ENCODE measurements at regions not wholly inside any gene's neighbourhood (a gene's known extent, or its start where the extent isn't known, plus 50 kb on each side); places are given as distances from the start of the nearest gene placed in this dataset.

DNA sequence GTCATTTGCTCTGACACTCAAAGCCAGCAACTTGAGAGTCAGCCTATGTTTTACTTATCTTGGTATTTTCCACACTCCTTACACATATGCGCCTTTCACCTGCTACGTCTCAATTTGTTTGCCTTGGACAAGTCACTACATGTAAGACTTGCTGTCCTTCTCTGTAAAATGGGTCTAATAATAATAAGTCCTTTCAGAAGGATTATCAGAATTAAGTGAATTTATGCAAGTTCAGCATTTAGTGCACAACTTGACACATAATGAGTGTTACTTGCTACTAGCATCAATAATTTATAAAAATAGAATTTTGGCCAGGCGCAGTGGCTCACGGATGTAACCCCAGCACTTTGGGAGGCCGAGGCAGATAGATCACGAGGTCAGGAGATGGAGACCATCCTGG lies 71.1 kb upstream of the UBL3 start:
- TF ChIP-seq, protein P1, sequence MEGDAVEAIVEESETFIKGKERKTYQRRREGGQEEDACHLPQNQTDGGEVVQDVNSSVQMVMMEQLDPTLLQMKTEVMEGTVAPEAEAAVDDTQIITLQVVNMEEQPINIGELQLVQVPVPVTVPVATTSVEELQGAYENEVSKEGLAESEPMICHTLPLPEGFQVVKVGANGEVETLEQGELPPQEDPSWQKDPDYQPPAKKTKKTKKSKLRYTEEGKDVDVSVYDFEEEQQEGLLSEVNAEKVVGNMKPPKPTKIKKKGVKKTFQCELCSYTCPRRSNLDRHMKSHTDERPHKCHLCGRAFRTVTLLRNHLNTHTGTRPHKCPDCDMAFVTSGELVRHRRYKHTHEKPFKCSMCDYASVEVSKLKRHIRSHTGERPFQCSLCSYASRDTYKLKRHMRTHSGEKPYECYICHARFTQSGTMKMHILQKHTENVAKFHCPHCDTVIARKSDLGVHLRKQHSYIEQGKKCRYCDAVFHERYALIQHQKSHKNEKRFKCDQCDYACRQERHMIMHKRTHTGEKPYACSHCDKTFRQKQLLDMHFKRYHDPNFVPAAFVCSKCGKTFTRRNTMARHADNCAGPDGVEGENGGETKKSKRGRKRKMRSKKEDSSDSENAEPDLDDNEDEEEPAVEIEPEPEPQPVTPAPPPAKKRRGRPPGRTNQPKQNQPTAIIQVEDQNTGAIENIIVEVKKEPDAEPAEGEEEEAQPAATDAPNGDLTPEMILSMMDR (IDR thresholded peaks at IDR 0.05; ENCODE audit: low read depth, low read length): no peak
- H3K4me3 ChIP-seq (ENCODE audit: low read depth, low read length): no peak overlapping the region
- in situ Hi-C loops (cut with HindIII; ENCODE audit: low sequenced_read_pairs): loop anchor here (25.0 kb wide), 1 partner anchor 191 kb away; no protein-coding TSS in a partner anchor
- DNase-seq (ENCODE audit: low read depth, low spot score): no peak

DNA sequence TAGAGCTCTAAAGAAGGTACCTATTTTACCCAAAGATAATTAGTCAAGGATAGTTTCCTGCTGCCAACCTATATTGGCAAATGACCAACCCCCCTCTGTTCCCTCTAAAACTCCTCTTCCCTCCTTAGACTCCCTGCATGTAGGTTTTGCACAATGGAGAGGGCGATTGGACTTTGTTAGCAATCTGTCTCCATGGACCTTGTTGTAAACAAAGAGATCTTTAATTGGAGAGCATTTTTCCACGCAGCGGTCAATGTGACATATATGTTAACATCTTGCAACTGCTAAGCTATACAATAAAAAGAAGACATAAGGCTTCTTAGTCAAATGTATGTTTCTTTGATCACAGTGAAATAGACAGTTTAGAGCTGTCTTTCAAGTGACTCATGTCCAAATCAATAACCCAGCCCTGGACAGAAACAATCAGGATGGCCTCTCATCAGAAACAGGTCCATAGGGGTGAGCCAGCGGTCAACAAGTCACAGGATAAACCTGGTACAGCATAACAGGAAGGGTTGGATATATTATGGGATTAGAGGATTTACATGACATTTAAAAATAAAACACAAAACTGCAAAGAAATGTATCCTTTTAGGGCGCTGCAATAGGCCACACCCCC lies 69.7 kb upstream of the UBL3 start:
- H3K4me3 ChIP-seq (ENCODE audit: low read depth, low read length): no peak overlapping the region
- TF ChIP-seq, protein P1 (IDR thresholded peaks at IDR 0.05; ENCODE audit: low read depth, low read length): no peak
- in situ Hi-C loops (cut with HindIII; ENCODE audit: low sequenced_read_pairs): loop anchor here (25.0 kb wide), 1 partner anchor 192 kb away; no protein-coding TSS in a partner anchor
- no peak for DNase-seq (ENCODE audit: low read depth, low spot score)

DNA sequence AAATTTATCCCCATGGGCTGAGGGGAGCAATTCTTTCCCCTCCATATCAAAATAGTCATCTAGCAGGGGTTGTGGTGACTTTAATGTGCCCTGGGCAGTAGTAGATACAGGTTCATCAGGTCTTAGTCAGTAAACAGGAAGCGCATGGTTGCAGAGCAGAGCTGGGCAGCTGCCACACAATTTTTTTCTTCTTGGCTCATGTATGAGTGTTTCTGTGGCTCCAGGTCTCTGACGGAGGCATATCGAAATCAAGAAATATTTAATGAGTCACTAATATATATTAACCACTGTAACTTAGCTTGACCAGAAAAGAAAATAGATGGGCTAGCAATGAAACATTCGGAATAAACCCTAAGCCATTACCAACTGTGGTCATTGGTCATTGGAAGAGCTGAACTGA lies 68.4 kb upstream of the UBL3 start:
- no peak overlapping the region for H3K4me3 ChIP-seq (ENCODE audit: low read depth, low read length)
- TF ChIP-seq, protein P1 (IDR thresholded peaks at IDR 0.05; ENCODE audit: low read depth, low read length): no peak
- in situ Hi-C loops (cut with HindIII; ENCODE audit: low sequenced_read_pairs): loop anchor here (25.0 kb wide), 1 partner anchor 193 kb away; no protein-coding TSS in a partner anchor
- peak; percentile 92 for DNase-seq (ENCODE audit: low read depth, low spot score)

DNA sequence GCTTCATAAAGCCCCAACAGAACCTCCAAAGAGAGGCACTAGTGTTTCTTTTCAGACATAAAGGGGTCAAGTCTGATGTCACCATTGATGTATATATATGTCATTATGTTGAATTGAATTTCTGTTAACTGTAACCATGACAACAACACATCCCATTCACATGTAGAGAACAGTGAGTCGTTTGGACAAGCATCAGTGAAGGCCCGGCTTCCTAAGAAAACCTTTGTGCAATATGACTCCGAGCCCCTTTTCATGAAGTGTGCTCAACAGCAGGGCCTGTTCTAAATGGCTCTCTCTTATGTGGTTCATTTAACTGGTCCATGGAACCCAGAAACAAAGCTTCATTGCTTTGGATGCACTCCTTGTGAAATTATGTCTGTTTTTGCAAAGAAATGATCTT lies 67.2 kb upstream of the UBL3 start:
- in situ Hi-C loops (cut with HindIII; ENCODE audit: low sequenced_read_pairs): loop anchor here (25.0 kb wide), 1 partner anchor 195 kb away; no protein-coding TSS in a partner anchor
- peak; percentile 42 for DNase-seq (ENCODE audit: low read depth, low spot score)
- TF ChIP-seq, protein P1 (IDR thresholded peaks at IDR 0.05; ENCODE audit: low read depth, low read length): no peak
- no peak overlapping the region for H3K4me3 ChIP-seq (ENCODE audit: low read depth, low read length)

DNA sequence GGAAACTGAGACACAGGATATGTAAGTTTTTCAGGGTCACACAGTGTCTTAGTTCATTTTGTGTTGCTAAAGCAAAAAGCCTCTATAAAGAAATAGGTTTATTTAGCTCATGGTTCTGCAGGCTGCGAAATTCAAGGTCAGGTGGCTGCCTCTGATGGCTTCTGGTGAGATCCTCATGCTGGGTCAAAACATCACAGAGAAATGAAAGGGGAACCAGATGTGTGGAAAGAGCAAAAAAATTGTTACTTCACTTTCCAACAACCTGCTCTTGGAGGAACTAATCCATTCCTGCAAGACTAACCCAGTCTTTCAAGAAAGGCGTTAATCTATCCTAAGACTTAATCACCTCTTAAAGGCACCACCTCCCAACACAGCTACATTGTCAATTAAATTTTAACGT lies 64.2 kb upstream of the UBL3 start:
- in situ Hi-C loops (cut with HindIII; ENCODE audit: low sequenced_read_pairs): loop anchor here (25.0 kb wide), 1 partner anchor 198 kb away; no protein-coding TSS in a partner anchor
- TF ChIP-seq, protein P1 (IDR thresholded peaks at IDR 0.05; ENCODE audit: low read depth, low read length): no peak
- no peak for DNase-seq (ENCODE audit: low read depth, low spot score)
- H3K4me3 ChIP-seq (ENCODE audit: low read depth, low read length): no peak overlapping the region

DNA sequence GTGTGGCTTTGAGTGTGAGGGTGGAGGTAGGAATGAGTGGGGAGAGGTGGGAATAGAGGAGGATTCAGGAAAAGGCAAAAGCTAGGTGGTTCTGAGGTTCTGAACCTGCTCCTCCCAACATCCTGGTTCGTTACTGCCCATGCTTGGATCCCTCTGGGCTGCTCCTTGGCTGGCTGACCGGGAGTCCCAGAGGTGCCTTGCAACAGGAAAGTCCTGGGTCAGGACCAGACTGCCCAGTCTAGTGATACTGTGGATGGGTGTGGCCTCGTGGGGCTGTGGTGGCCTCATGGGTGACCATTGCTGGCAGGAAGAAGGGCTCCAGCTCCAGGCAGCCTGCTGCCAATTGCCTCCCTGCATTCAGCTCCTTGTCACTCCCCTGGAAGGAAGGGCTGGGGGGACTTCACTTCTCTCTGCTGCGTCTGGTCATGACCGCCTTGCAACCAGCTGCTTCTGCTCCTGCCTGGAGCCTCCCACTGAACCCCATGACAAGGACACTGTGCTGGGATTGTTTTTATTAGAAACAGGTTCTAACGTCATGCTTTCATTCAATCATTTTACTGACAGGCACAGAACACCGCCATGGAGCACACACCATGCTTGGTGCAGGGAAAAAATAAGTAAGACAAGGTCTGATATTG lies 61.5 kb upstream of the UBL3 start:
- DNase-seq (ENCODE audit: low read depth, low spot score): no peak
- no peak overlapping the region for H3K4me3 ChIP-seq (ENCODE audit: low read depth, low read length)
- in situ Hi-C loops (cut with HindIII; ENCODE audit: low sequenced_read_pairs): loop anchor here (25.0 kb wide), 1 partner anchor 200 kb away; no protein-coding TSS in a partner anchor
- TF ChIP-seq, protein P1 (IDR thresholded peaks at IDR 0.05; ENCODE audit: low read depth, low read length): no peak

Measured in astrocyte of the spinal cord (primary cell).